ENCODE measurements at regions not wholly inside any gene's neighbourhood (a gene's known extent, or its start where the extent isn't known, plus 50 kb on each side); places are given as distances from the start of the nearest gene placed in this dataset.

- H3K27ac Mint-ChIP-seq = no peak overlapping the region
- H3K36me3 Mint-ChIP-seq (ENCODE audit: low read depth) = no peaks in the 10 kb centered on the region
- H3K4me3 Mint-ChIP-seq = no peak overlapping the region
- no peaks in the 10 kb centered on the region for H3K9me3 Mint-ChIP-seq
- intact Hi-C loops (cut with micrococcal nuclease) = no loop called here
- H3K4me1 Mint-ChIP-seq (ENCODE audit: low read depth) = no peaks in the 10 kb centered on the region
- peaks cover 1% of the 10 kb centered on the region for H3K27me3 Mint-ChIP-seq
Observed at GRCh38 chr1:234554218-234554697, 55.7 kb downstream of the IRF2BP2 start.

GRCh38 chr1:234553240-234554188 is 56.5 kb downstream of the IRF2BP2 start:
- no peak overlapping the region for H3K4me3 Mint-ChIP-seq
- peaks cover 1% of the 10 kb centered on the region for H3K27me3 Mint-ChIP-seq

GRCh38 chr1:234551032-234551378 is 59.0 kb downstream of the IRF2BP2 start:
- intact Hi-C loops (cut with micrococcal nuclease) = no loop called here
- H3K27ac Mint-ChIP-seq = no peak overlapping the region
- H3K27me3 Mint-ChIP-seq = peaks cover 1% of the 10 kb centered on the region
- no peaks in the 10 kb centered on the region for H3K9me3 Mint-ChIP-seq
- no peaks in the 10 kb centered on the region for H3K36me3 Mint-ChIP-seq (ENCODE audit: low read depth)
- no peak overlapping the region for H3K4me3 Mint-ChIP-seq
- no peaks in the 10 kb centered on the region for H3K4me1 Mint-ChIP-seq (ENCODE audit: low read depth)

More at GRCh38 chr1:234553240-234554188, 56.5 kb downstream of the IRF2BP2 start:
- H3K27ac Mint-ChIP-seq = no peak overlapping the region
- intact Hi-C loops (cut with micrococcal nuclease) = no loop called here
- no peaks in the 10 kb centered on the region for H3K36me3 Mint-ChIP-seq (ENCODE audit: low read depth)
- H3K9me3 Mint-ChIP-seq = no peaks in the 10 kb centered on the region
- H3K4me1 Mint-ChIP-seq (ENCODE audit: low read depth) = no peaks in the 10 kb centered on the region

- intact Hi-C loops (cut with micrococcal nuclease) = no loop called here
- Mint-ChIP-seq H3K27ac (no peak overlapping the region), H3K36me3 (ENCODE audit: low read depth) (no peaks in the 10 kb centered on the region), H3K27me3 (peaks cover 1% of the 10 kb centered on the region), H3K9me3 (no peaks in the 10 kb centered on the region), H3K4me3 (no peak overlapping the region), H3K4me1 (ENCODE audit: low read depth) (peaks cover 5% of the 10 kb centered on the region)
Observed at GRCh38 chr1:234550341-234551031, 59.5 kb downstream of the IRF2BP2 start.

GRCh38 chr1:234549447-234550021 is 60.4 kb downstream of the IRF2BP2 start:
- Mint-ChIP-seq H3K9me3 (no peaks in the 10 kb centered on the region), H3K4me3 (no peak overlapping the region), H3K27me3 (peaks cover 6% of the 10 kb centered on the region)

GRCh38 chr1:234546890-234547788 is 62.8 kb downstream of the IRF2BP2 start:
- intact Hi-C loops (cut with micrococcal nuclease) = no loop called here
- H3K9me3 Mint-ChIP-seq = no peaks in the 10 kb centered on the region
- H3K27ac Mint-ChIP-seq = peak overlapping the region; percentile 35
- no peak overlapping the region for H3K4me3 Mint-ChIP-seq
- peaks cover 5% of the 10 kb centered on the region for H3K27me3 Mint-ChIP-seq
- no peaks in the 10 kb centered on the region for H3K36me3 Mint-ChIP-seq (ENCODE audit: low read depth)
- H3K4me1 Mint-ChIP-seq (ENCODE audit: low read depth) = peaks cover 24% of the 10 kb centered on the region

More at GRCh38 chr1:234549447-234550021, 60.4 kb downstream of the IRF2BP2 start:
- peaks cover 14% of the 10 kb centered on the region for H3K4me1 Mint-ChIP-seq (ENCODE audit: low read depth)
- H3K27ac Mint-ChIP-seq = no peak overlapping the region
- intact Hi-C loops (cut with micrococcal nuclease) = no loop called here
- H3K36me3 Mint-ChIP-seq (ENCODE audit: low read depth) = no peaks in the 10 kb centered on the region

- intact Hi-C loops (cut with micrococcal nuclease) = no loop called here
- Mint-ChIP-seq H3K4me1 (ENCODE audit: low read depth) (peaks cover 24% of the 10 kb centered on the region), H3K27me3 (peaks cover 5% of the 10 kb centered on the region), H3K27ac (peak overlapping the region; percentile 35), H3K9me3 (no peaks in the 10 kb centered on the region), H3K36me3 (ENCODE audit: low read depth) (no peaks in the 10 kb centered on the region), H3K4me3 (no peak overlapping the region)
Observed at GRCh38 chr1:234546387-234546704, 63.6 kb downstream of the IRF2BP2 start.

- no peaks in the 10 kb centered on the region for H3K36me3 Mint-ChIP-seq (ENCODE audit: low read depth)
- intact Hi-C loops (cut with micrococcal nuclease) = no loop called here
- H3K4me3 Mint-ChIP-seq = no peak overlapping the region
- H3K4me1 Mint-ChIP-seq (ENCODE audit: low read depth) = peaks cover 24% of the 10 kb centered on the region
- H3K9me3 Mint-ChIP-seq = no peaks in the 10 kb centered on the region
- H3K27ac Mint-ChIP-seq = peak overlapping the region; percentile 9
- peaks cover 5% of the 10 kb centered on the region for H3K27me3 Mint-ChIP-seq
Observed at GRCh38 chr1:234545517-234546386, 64.2 kb downstream of the IRF2BP2 start.

GRCh38 chr1:234544087-234544579 is 65.2 kb upstream of the TARBP1 start:
- Mint-ChIP-seq H3K4me3 (no peak overlapping the region), H3K27ac (peak overlapping the region; percentile 17), H3K9me3 (no peaks in the 10 kb centered on the region), H3K36me3 (ENCODE audit: low read depth) (no peaks in the 10 kb centered on the region), H3K4me1 (ENCODE audit: low read depth) (peaks cover 33% of the 10 kb centered on the region), H3K27me3 (peaks cover 5% of the 10 kb centered on the region)
- intact Hi-C loops (cut with micrococcal nuclease) = no loop called here

- H3K36me3 Mint-ChIP-seq (ENCODE audit: low read depth) = no peaks in the 10 kb centered on the region
- peaks cover 33% of the 10 kb centered on the region for H3K4me1 Mint-ChIP-seq (ENCODE audit: low read depth)
- H3K27ac Mint-ChIP-seq = peak overlapping the region; percentile 17
- intact Hi-C loops (cut with micrococcal nuclease) = no loop called here
- H3K27me3 Mint-ChIP-seq = peaks cover 5% of the 10 kb centered on the region
- H3K4me3 Mint-ChIP-seq = no peak overlapping the region
- no peaks in the 10 kb centered on the region for H3K9me3 Mint-ChIP-seq
Observed at GRCh38 chr1:234543442-234544086, 64.6 kb upstream of the TARBP1 start.

GRCh38 chr1:234542211-234542850 is 63.4 kb upstream of the TARBP1 start:
- Mint-ChIP-seq H3K4me1 (ENCODE audit: low read depth) (peaks cover 33% of the 10 kb centered on the region), H3K36me3 (ENCODE audit: low read depth) (no peaks in the 10 kb centered on the region), H3K27me3 (peaks cover 5% of the 10 kb centered on the region), H3K4me3 (no peak overlapping the region), H3K9me3 (no peaks in the 10 kb centered on the region), H3K27ac (no peak overlapping the region)
- intact Hi-C loops (cut with micrococcal nuclease) = no loop called here
